A549 (cell line): ENCODE measurements at regions not wholly inside any gene's neighbourhood (a gene's known extent, or its start where the extent isn't known, plus 50 kb on each side); places are given as distances from the start of the nearest gene placed in this dataset.

Source experiments
- ATAC-seq, 2 experiments: fragments of 200-7000 bp in 1 of 2; fragments of >200 bp in 1 of 2; cut with Nextera tagmentation in 1 of 2; cut with Tn5 transposase in 1 of 2; 3 replicates each; pipeline versions ENCODE4 v1.8.0 to v1.9.1; 2018 to 2020; ENCODE audit warnings: mild to moderate bottlenecking in 1 of 2, moderate library complexity in 1 of 2
- CTCF ChIA-PET: fragments of 300-600 bp; sonication (Branson Sonifier 250); formaldehyde crosslinking; extraction: SDS; loops from one replicate; lab custom pipeline; 2021; ENCODE audit warnings: antibody characterized with exemption, inconsistent platforms; lab: Yijun Ruan, JAX
- POLR2A ChIA-PET: fragments of 350-600 bp; formaldehyde crosslinking; extraction: SDS; loops from one replicate; lab custom pipeline; 2021; ENCODE audit warnings: antibody characterized with exemption, inconsistent platforms; lab: Yijun Ruan, JAX
- DNase-seq, 2 experiments: peaks; one replicate each; pipeline versions ENCODE4 v3.0.0 to v3.0.0-alpha.2; 2011 to 2016; ENCODE audit warnings: low read depth in 1 of 2, low spot score in 1 of 2
- FAIRE-seq: peaks from 2 replicates; lab custom pipeline; 2011; peaks lifted over from hg19 to GRCh38; lab: Jason Lieb, UNC
- H3K27ac ChIP-seq, 2 experiments: fragments of >200 bp; sonication (Bioruptor Twin); formaldehyde crosslinking; 3 replicates each; pipeline ENCODE4 v1.5.1; 2016 to 2017
- H3K4me1 ChIP-seq: fragments of >200 bp; sonication (Bioruptor Twin); formaldehyde crosslinking; 3 replicates; pipeline ENCODE4 v1.6.1; 2016
- H3K4me2 ChIP-seq: fragments of >200 bp; sonication (Bioruptor Twin); formaldehyde crosslinking; 3 replicates; pipeline ENCODE4 v1.6.1; 2016
- H3K4me3 ChIP-seq: fragments of >200 bp; sonication (Bioruptor Twin); formaldehyde crosslinking; 3 replicates; pipeline ENCODE4 v1.5.1; 2016
- H3K9me3 ChIP-seq: fragments of >200 bp; sonication (Bioruptor Twin); formaldehyde crosslinking; 3 replicates; pipeline ENCODE4 v1.6.1; 2016
- BHLHE40 ChIP-seq: IDR thresholded peaks from 2 replicates; pipeline ENCODE4 v1.6.1; 2012; ENCODE audit warnings: low read depth, low read length, inconsistent platforms
- CBX2 ChIP-seq: fragments of 200-600 bp; sonication (generic); IDR thresholded peaks from 2 replicates; pipeline ENCODE4 v1.6.1; 2016; ENCODE audit warnings: low read depth, mild to moderate bottlenecking, borderline replicate concordance
- CBX8 ChIP-seq: fragments of 200-600 bp; sonication (generic); IDR thresholded peaks from 2 replicates; pipeline ENCODE4 v1.6.1; 2016
- CHD4 ChIP-seq: fragments of 200-600 bp; sonication (generic); IDR thresholded peaks from 2 replicates; pipeline ENCODE4 v1.6.1; 2016; ENCODE audit warnings: antibody characterized with exemption, mild to moderate bottlenecking, borderline replicate concordance
- EHMT2 ChIP-seq: fragments of 200-600 bp; sonication (generic); IDR thresholded peaks from 2 replicates; pipeline ENCODE4 v1.6.1; 2016; ENCODE audit warnings: antibody characterized with exemption, low read depth, mild to moderate bottlenecking, moderate library complexity
- FOSB ChIP-seq: fragments of 250-450 bp; sonication (Bioruptor Pico); IDR thresholded peaks from 2 replicates; pipeline ENCODE4 v1.5.0; 2020; ENCODE audit warnings: mild to moderate bottlenecking, moderate library complexity
- FOXS1 ChIP-seq: fragments of 250-450 bp; sonication (Bioruptor Pico); IDR thresholded peaks from 2 replicates; pipeline ENCODE4 v1.5.0; 2020; ENCODE audit warnings: mild to moderate bottlenecking, moderate library complexity
- GATA3 ChIP-seq: IDR thresholded peaks from 2 replicates; pipeline ENCODE4 v1.6.1; 2012; ENCODE audit warnings: borderline replicate concordance
- JUN ChIP-seq, 2 experiments: fragments of >200 bp; sonication (Bioruptor Twin); formaldehyde crosslinking; IDR thresholded peaks; 2 replicates in 1 of 2; 3 replicates in 1 of 2; pipeline ENCODE4 v1.6.1; 2016 to 2017
- MAFK ChIP-seq: fragments of 450-650 bp; IDR thresholded peaks from 2 replicates; pipeline ENCODE4 v1.6.1; 2014; ENCODE audit not compliant: partially characterized antibody
- MAZ ChIP-seq: fragments of 150-350 bp; IDR thresholded peaks from 2 replicates; pipeline ENCODE4 v1.6.1; 2014; ENCODE audit warnings: antibody characterized with exemption, low read depth, low read length, borderline replicate concordance
- NFE2L2 ChIP-seq: fragments of 150-350 bp; conservative IDR thresholded peaks from 2 replicates; pipeline ENCODE4 v1.6.1; 2014; ENCODE audit warnings: low read length
- PBX3 ChIP-seq: IDR thresholded peaks from 2 replicates; pipeline ENCODE4 v1.6.1; 2012
- POLR2A ChIP-seq: IDR thresholded peaks from 2 replicates; pipeline ENCODE4 v1.6.1; 2012; ENCODE audit warnings: mild to moderate bottlenecking, low read length
- POLR2AphosphoS2 ChIP-seq: conservative IDR thresholded peaks from 2 replicates; pipeline ENCODE4 v1.6.1; 2012; ENCODE audit warnings: low read length, improper control_type of control experiment, inconsistent platforms
- REST ChIP-seq: fragments of 200-600 bp; sonication (generic); IDR thresholded peaks from 2 replicates; pipeline ENCODE4 v1.6.1; 2016; ENCODE audit warnings: antibody characterized with exemption, mild to moderate bottlenecking, moderate library complexity
- RFX5 ChIP-seq: fragments of 450-650 bp; IDR thresholded peaks from 2 replicates; pipeline ENCODE4 v1.7.1; 2014; ENCODE audit warnings: antibody characterized with exemption, mild to moderate bottlenecking, moderate library complexity
- RNF2 ChIP-seq: fragments of 200-600 bp; sonication (generic); IDR thresholded peaks from 2 replicates; pipeline ENCODE4 v1.6.1; 2016; ENCODE audit warnings: low read depth, mild to moderate bottlenecking, antibody characterized with exemption, moderate library complexity, borderline replicate concordance
- TP53 ChIP-seq: fragments of 250-450 bp; sonication (Bioruptor Pico); IDR thresholded peaks from 2 replicates; pipeline ENCODE4 v1.5.0; 2021; ENCODE audit warnings: mild to moderate bottlenecking, moderate library complexity
- ZC3H11A ChIP-seq: fragments of 450-650 bp; IDR thresholded peaks from 2 replicates; pipeline ENCODE4 v1.6.1; 2014; ENCODE audit warnings: antibody characterized with exemption, mild to moderate bottlenecking
- WGBS: methylation state at CpG from one replicate; pipeline ENCODE4 v1.1.6; 2017; ENCODE audit errors: missing lambda C conversion rate; 5-methylcytosine and 5-hydroxymethylcytosine counted together
- TF ChIP-seq, protein P1 (sequence below): IDR thresholded peaks from 2 replicates; pipeline ENCODE4 v1.6.1; 2012; ENCODE audit warnings: low read depth, borderline replicate concordance

DNA sequence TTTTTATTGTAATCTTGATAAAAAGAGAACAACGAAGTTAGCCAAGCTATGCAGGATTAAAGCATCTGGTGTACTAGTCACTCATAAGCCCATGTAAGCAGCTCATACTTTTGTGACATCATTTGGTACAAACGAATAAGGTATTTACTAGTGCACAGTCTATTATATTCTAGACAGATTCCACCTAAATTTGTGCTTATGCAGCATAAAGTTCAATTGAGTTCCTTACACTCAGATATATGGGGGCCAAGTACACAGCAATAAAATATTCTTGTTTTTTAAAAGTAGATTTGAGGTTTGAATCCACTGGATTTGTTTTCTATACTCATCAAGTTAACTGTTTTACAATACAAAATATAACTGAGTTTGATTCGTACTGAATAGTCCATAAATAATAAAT, 1621.2 kb downstream of the MAT2B start:
- Histone ChIP-seq H3K4me2 (no peak overlapping the region), H3K4me3 (no peak overlapping the region), H3K9me3 (no peaks in the 10 kb centered on the region), H3K4me1 (0 out of 3 replicates have a peak, but pooled peaks cover 3% of the 10 kb centered on the region), H3K27ac (no peak overlapping the region)
- ChIA-PET CTCF (interaction anchor here (0.5 kb wide), 1 partner anchor 173 kb away, joined by 3 read pairs; no protein-coding TSS in a partner anchor), POLR2A (no interaction called here)
- ATAC-seq: no peak
- no peak for FAIRE-seq
- WGBS: 0% methylated on average over 3 of the region's 3 CpGs
- TF ChIP-seq NFE2L2: no peak
- no peak for TF ChIP-seq EHMT2
- no peak for TF ChIP-seq GATA3
- TF ChIP-seq ZC3H11A: no peak
- TF ChIP-seq MAFK: peak; percentile 62
- no peak for DNase-seq

DNA sequence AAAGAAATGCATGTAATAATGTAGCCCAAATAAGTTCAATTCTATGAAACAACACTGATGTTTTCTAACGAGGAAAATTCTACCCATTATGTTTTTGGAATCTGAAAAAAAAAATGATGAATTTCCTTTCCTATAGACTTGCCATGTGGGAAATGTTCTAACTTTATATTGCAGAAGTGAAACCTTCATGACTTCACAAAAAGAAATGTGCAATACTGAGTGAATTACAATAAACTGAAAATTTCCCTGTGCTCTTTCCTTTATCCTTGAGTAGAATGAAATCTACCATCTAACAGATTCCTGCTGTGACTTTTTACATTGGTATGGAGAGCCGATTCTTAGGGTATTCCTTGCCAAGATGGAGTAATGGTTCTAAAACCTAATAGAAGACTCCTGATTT, 1622.5 kb downstream of the MAT2B start:
- no peak overlapping the region for H3K4me3 ChIP-seq
- H3K27ac ChIP-seq: no peak overlapping the region
- ATAC-seq: no peak
- ChIA-PET POLR2A (no interaction called here), CTCF (no interaction called here)
- TF ChIP-seq CBX2: no peak
- no peak for TF ChIP-seq REST
- TF ChIP-seq BHLHE40: no peak
- no peak for TF ChIP-seq RNF2
- TF ChIP-seq MAZ: no peak
- H3K9me3 ChIP-seq: no peaks in the 10 kb centered on the region
- FAIRE-seq: no peak
- 0 out of 3 replicates have a peak, but pooled peaks cover 3% of the 10 kb centered on the region for H3K4me1 ChIP-seq
- no peak for DNase-seq
- 2% methylated on average over 2 of the region's 2 CpGs for WGBS
- no peak overlapping the region for H3K4me2 ChIP-seq

GRCh38 chr5:165130656-165131055, 1625.2 kb downstream of the MAT2B start:
- no peak overlapping the region for H3K4me3 ChIP-seq
- H3K4me2 ChIP-seq: no peak overlapping the region; the same call in 2 of the 3 replicates
- 18% methylated on average over 4 of the region's 4 CpGs for WGBS
- DNase-seq (no peak), FAIRE-seq (no peak), ATAC-seq (no peak)
- H3K27ac ChIP-seq: no peak overlapping the region
- ChIA-PET CTCF (no interaction called here), POLR2A (no interaction called here)
- H3K9me3 ChIP-seq: no peaks in the 10 kb centered on the region
- H3K4me1 ChIP-seq: 0 out of 3 replicates have a peak, but pooled peaks cover 3% of the 10 kb centered on the region
- TF ChIP-seq, protein P1, sequence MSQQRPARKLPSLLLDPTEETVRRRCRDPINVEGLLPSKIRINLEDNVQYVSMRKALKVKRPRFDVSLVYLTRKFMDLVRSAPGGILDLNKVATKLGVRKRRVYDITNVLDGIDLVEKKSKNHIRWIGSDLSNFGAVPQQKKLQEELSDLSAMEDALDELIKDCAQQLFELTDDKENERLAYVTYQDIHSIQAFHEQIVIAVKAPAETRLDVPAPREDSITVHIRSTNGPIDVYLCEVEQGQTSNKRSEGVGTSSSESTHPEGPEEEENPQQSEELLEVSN: no peak
- TF ChIP-seq MAFK (peak; percentile 78), NFE2L2 (peak; percentile 90)

DNA sequence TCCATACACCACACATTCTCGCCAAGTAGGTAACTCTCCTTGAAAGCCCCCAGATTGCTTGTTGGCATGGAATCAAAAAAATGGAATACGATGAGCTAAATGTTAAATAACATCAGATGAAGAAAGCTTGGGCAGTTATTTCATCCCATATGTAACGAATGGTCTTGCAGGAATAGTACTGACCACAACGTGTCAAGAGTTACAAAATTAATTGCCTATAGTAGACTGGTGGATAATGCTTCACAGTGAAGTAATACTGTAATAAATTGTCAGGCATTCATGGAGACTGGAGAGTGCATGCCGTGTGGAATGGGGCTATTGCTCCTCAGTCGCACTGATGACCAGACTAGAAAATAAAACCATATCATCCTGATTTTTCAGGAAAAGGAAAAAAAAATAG, 1628.7 kb downstream of the MAT2B start:
- Histone ChIP-seq H3K4me2 (no peak overlapping the region), H3K4me1 (0 out of 3 replicates have a peak, but pooled peaks cover 3% of the 10 kb centered on the region), H3K27ac (no peak overlapping the region), H3K4me3 (no peak overlapping the region), H3K9me3 (no peaks in the 10 kb centered on the region)
- FAIRE-seq (no peak), ATAC-seq (no peak), DNase-seq (no peak)
- WGBS: 6% methylated on average over 6 of the region's 6 CpGs
- CTCF ChIA-PET: no interaction called here
- POLR2A ChIA-PET: no interaction called here
- TF ChIP-seq MAFK (no peak), FOXS1 (CRISPR knock-in tag) (no peak), CHD4 (no peak), RFX5 (no peak), PBX3 (no peak), POLR2A (no peak), NFE2L2 (no peak), FOSB (CRISPR knock-in tag) (no peak), CBX8 (no peak), JUN (IDR thresholded peaks at IDR 0.05) (no peak), TP53 (CRISPR knock-in tag) (no peak), POLR2AphosphoS2 (no peak)
